BE2C (cell line): ENCODE measurements at regions not wholly inside any gene's neighbourhood (a gene's known extent, or its start where the extent isn't known, plus 50 kb on each side); places are given as distances from the start of the nearest gene placed in this dataset.

Experiments
- DNase-seq: peaks from one replicate; pipeline ENCODE4 v3.0.0-alpha.2; 2020
- H3K27me3 ChIP-seq: fragments of 250-450 bp; sonication (Bioruptor Pico); 2 replicates; pipeline ENCODE4 v1.5.1; 2020; ENCODE audit warnings: mild to moderate bottlenecking
- H3K36me3 ChIP-seq: fragments of 250-450 bp; sonication (Bioruptor Pico); 2 replicates; pipeline ENCODE4 v1.5.1; 2020; ENCODE audit warnings: mild to moderate bottlenecking
- H3K4me1 ChIP-seq: fragments of 250-450 bp; sonication (Bioruptor Pico); 2 replicates; pipeline ENCODE4 v1.5.1; 2020
- H3K4me3 ChIP-seq: 2 replicates; pipeline ENCODE4 v1.5.1; 2011; ENCODE audit warnings: low read depth, low read length
- H3K9me3 ChIP-seq: fragments of 250-450 bp; sonication (Bioruptor Pico); 2 replicates; pipeline ENCODE4 v1.5.1; 2020
- TF ChIP-seq, protein P1 (sequence below): IDR thresholded peaks from 2 replicates; pipeline ENCODE4 v1.5.1; 2012; ENCODE audit warnings: mild to moderate bottlenecking, low read depth, low read length

DNA sequence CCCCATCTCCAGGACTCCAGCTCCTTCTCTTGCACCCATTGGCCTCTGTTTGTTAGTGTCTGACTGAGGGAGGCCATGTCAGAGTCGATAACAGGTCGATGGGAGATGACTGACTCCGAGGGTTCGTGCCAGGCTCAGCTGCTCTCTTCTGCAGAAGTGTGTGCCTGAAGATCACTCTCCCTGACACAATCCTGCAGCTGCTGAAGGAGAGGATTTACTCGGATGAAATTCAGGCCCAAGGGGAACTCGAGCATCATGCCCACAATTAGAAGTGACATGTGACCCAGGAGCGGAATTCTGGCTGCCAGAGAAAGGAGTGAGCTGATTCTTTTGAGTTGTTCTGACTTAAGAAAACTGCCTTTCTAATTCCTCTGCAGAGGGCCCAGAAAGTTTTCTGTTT is 318.2 kb downstream of the MAFB start:
- no peaks in the 10 kb centered on the region for H3K36me3 ChIP-seq
- H3K27me3 ChIP-seq, result no peaks in the 10 kb centered on the region
- no peaks in the 10 kb centered on the region for H3K4me1 ChIP-seq
- no peak for DNase-seq
- no peaks in the 10 kb centered on the region; the same call in 1 of the 2 replicates for H3K9me3 ChIP-seq
- TF ChIP-seq, protein P1, sequence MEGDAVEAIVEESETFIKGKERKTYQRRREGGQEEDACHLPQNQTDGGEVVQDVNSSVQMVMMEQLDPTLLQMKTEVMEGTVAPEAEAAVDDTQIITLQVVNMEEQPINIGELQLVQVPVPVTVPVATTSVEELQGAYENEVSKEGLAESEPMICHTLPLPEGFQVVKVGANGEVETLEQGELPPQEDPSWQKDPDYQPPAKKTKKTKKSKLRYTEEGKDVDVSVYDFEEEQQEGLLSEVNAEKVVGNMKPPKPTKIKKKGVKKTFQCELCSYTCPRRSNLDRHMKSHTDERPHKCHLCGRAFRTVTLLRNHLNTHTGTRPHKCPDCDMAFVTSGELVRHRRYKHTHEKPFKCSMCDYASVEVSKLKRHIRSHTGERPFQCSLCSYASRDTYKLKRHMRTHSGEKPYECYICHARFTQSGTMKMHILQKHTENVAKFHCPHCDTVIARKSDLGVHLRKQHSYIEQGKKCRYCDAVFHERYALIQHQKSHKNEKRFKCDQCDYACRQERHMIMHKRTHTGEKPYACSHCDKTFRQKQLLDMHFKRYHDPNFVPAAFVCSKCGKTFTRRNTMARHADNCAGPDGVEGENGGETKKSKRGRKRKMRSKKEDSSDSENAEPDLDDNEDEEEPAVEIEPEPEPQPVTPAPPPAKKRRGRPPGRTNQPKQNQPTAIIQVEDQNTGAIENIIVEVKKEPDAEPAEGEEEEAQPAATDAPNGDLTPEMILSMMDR, result no peak
- H3K4me3 ChIP-seq, result no peak overlapping the region

DNA sequence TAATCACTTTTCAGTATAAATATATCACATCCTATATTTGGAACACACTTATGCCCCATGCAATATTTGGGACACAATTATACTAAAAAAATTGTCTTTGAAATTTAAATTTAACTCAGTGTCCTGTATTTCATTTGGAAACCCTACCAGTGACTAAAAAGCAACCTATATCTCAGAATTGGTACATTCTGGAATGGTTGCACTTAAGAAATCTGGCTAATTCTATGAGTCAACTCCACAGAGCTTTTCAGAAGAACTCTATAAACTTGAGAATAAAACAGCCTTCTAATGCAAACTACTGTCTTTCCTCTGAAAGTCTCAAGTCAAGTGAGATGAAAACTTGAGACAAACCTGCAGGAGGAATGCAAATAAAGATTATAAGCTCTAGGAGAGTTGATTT is 320.2 kb downstream of the MAFB start:
- Histone ChIP-seq H3K27me3 (no peaks in the 10 kb centered on the region), H3K4me1 (no peaks in the 10 kb centered on the region), H3K4me3 (no peak overlapping the region), H3K36me3 (no peaks in the 10 kb centered on the region), H3K9me3 (no peaks in the 10 kb centered on the region)
- no peak for DNase-seq
- TF ChIP-seq, protein P1, result no peak

DNA sequence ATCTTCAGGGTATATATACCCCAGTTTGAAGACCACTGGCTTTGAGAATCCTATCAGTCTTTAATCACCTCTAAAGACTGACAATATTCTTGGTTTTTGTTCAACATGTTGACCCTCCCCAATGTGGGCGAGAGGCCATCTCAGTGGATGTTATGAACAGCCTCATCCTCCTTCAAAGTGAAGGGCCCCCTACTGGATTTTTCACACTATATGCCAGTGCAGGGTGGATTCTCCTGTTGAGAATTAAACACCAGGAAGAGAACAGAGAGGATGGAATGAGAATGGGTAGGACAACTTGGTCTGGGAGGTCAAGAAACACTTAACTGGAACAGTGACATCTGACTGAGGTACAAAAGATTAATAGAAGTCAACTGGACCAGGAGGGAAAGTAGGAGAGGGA is 327.1 kb downstream of the MAFB start:
- TF ChIP-seq, protein P1, result no peak
- H3K27me3 ChIP-seq, result no peaks in the 10 kb centered on the region; the same call in 1 of the 2 replicates
- H3K4me1 ChIP-seq, result no peaks in the 10 kb centered on the region
- no peak overlapping the region for H3K4me3 ChIP-seq
- no peak for DNase-seq
- H3K9me3 ChIP-seq, result no peaks in the 10 kb centered on the region
- H3K36me3 ChIP-seq, result no peaks in the 10 kb centered on the region

DNA sequence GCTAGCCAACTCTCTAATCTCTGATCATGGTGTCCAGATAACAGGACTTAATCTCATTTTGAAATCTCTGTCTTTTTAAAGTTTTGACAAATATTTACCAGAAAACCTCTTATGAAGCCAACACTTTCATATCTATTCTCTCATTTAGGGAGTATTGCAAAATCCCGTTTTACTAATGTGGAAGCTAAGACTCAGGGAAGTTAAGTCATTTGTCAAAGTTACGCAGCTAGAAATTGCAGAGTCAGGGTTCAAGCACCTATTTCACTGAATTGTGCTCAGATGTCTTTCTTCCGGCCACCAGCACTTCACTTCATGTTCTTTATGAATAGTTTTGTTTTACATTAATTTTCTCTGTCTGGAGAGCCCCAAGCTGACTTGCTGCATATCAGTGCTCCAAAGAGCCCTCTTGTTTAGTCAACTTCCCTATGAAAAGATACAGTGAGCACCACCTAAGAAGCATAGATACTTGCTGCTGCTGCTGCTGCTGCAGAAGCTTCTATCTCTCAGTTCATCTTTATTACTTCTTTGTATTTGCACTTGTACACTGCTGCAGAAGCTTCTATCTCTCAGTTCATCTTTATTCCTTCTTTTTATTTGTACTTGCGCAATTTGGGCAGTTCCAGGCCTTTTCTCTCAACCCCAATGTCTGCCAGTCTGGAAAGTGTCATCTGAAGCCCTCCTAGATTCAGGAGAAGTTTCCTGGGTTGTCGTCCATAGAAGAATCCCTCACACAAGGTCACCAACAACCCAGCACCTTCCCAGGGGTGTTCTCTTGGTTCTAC is 329.7 kb downstream of the MAFB start:
- H3K27me3 ChIP-seq, result no peaks in the 10 kb centered on the region; the same call in 1 of the 2 replicates
- TF ChIP-seq, protein P1, result no peak
- no peaks in the 10 kb centered on the region for H3K9me3 ChIP-seq

DNA sequence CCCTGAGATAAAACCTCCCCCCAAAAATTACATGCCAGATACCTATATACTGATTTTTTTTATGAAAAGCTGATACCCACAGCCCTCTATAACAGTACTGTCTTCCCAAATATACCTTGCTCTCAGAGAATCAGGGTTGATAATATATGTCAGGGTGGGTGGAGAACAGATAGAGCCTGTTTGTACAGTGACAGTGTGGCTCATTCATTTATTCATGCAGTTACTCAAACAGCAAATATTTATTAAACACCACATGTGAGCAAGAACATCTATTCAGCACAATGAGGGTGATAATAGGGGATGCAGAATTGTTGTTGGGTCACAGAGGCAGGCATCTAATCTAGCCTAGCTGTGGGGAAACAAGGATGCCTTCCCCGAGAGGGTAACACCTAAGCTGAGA is 334.2 kb downstream of the MAFB start:
- Histone ChIP-seq H3K36me3 (no peaks in the 10 kb centered on the region), H3K27me3 (peaks cover 3% of the 10 kb centered on the region), H3K4me3 (no peak overlapping the region), H3K9me3 (no peaks in the 10 kb centered on the region), H3K4me1 (no peaks in the 10 kb centered on the region)
- no peak for DNase-seq
- TF ChIP-seq, protein P1, result no peak

More for the DNA sequence above, 329.7 kb downstream of the MAFB start:
- DNase-seq, result no peak
- Histone ChIP-seq H3K4me3 (no peak overlapping the region), H3K36me3 (no peaks in the 10 kb centered on the region), H3K4me1 (no peaks in the 10 kb centered on the region)

DNA sequence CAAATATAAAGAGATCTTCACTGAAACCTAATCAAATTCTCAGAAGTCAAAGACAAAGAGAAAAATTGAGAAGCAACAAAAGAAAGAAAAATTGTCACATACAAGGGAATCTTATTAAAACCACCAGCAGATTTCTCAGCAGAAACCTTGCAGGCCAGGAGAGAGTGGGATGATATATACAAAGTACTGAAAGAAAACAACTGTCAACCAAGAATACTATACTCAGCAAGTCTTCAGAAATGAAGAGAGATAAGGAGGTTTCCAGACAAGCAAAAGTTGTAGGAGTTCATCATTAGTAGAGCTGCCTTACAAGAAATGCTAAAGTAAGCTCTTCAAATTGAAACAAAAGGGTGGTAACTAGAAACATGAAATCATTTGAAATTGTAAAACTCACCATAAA is 345.6 kb downstream of the MAFB start:
- Histone ChIP-seq H3K27me3 (no peaks in the 10 kb centered on the region), H3K9me3 (no peaks in the 10 kb centered on the region), H3K4me1 (no peaks in the 10 kb centered on the region), H3K4me3 (no peak overlapping the region), H3K36me3 (no peaks in the 10 kb centered on the region)
- no peak for DNase-seq
- TF ChIP-seq, protein P1, result no peak
